GM12878 (cell line): ENCODE measurements at regions not wholly inside any gene's neighbourhood (a gene's known extent, or its start where the extent isn't known, plus 50 kb on each side); places are given as distances from the start of the nearest gene placed in this dataset.

Experiments used
- TF ChIP-seq, protein P1 (sequence below): fragments of 450-650 bp; formaldehyde crosslinking; IDR thresholded peaks from 2 replicates; pipeline ENCODE4 v1.4.0; 2020; ENCODE audit warnings: mild to moderate bottlenecking, moderate library complexity
- TF ChIP-seq, protein P2 (sequence below), 3 experiments: IDR thresholded peaks in 2 of 3; conservative IDR thresholded peaks in 1 of 3; 2 replicates each; pipeline ENCODE4 v1.5.1; 2011; ENCODE audit warnings: low read depth in 3 of 3, low read length in 3 of 3, mild to moderate bottlenecking in 3 of 3, control low read depth in 2 of 3, moderate library complexity in 2 of 3, inconsistent platforms in 1 of 3, mixed read lengths in 1 of 3; ENCODE audit not compliant: control insufficient read depth in 2 of 3, insufficient read depth in 1 of 3; ENCODE audit errors: extremely low read depth in 1 of 3

DNA sequence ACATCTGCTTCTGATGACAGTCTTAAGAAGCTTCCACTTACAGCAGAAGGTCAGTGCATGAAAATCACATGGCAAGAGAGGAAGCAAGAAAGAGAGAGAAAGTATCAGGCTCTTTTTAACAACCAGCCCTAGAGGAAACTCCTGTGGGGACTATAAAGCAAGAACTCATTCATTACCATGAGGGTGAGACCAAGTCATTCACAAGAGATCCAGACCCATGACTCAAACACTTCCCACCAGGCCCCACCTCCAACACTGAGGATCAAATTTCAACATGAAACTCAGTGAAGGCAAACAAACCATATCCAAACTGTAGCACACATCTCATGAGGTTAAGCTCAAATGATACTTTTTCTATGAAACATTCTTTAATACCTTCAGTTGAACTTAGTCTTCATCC is 643.2 kb upstream of the SYNCRIP start:
- TF ChIP-seq, protein P1, sequence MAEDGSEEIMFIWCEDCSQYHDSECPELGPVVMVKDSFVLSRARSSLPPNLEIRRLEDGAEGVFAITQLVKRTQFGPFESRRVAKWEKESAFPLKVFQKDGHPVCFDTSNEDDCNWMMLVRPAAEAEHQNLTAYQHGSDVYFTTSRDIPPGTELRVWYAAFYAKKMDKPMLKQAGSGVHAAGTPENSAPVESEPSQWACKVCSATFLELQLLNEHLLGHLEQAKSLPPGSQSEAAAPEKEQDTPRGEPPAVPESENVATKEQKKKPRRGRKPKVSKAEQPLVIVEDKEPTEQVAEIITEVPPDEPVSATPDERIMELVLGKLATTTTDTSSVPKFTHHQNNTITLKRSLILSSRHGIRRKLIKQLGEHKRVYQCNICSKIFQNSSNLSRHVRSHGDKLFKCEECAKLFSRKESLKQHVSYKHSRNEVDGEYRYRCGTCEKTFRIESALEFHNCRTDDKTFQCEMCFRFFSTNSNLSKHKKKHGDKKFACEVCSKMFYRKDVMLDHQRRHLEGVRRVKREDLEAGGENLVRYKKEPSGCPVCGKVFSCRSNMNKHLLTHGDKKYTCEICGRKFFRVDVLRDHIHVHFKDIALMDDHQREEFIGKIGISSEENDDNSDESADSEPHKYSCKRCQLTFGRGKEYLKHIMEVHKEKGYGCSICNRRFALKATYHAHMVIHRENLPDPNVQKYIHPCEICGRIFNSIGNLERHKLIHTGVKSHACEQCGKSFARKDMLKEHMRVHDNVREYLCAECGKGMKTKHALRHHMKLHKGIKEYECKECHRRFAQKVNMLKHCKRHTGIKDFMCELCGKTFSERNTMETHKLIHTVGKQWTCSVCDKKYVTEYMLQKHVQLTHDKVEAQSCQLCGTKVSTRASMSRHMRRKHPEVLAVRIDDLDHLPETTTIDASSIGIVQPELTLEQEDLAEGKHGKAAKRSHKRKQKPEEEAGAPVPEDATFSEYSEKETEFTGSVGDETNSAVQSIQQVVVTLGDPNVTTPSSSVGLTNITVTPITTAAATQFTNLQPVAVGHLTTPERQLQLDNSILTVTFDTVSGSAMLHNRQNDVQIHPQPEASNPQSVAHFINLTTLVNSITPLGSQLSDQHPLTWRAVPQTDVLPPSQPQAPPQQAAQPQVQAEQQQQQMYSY (CRISPR knock-in tag): no peak
- TF ChIP-seq, protein P2, sequence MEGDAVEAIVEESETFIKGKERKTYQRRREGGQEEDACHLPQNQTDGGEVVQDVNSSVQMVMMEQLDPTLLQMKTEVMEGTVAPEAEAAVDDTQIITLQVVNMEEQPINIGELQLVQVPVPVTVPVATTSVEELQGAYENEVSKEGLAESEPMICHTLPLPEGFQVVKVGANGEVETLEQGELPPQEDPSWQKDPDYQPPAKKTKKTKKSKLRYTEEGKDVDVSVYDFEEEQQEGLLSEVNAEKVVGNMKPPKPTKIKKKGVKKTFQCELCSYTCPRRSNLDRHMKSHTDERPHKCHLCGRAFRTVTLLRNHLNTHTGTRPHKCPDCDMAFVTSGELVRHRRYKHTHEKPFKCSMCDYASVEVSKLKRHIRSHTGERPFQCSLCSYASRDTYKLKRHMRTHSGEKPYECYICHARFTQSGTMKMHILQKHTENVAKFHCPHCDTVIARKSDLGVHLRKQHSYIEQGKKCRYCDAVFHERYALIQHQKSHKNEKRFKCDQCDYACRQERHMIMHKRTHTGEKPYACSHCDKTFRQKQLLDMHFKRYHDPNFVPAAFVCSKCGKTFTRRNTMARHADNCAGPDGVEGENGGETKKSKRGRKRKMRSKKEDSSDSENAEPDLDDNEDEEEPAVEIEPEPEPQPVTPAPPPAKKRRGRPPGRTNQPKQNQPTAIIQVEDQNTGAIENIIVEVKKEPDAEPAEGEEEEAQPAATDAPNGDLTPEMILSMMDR (IDR thresholded peaks at IDR 0.05 in 2 of 3, conservative IDR thresholded peaks at IDR 0.05 in 1 of 3; ENCODE audit: control insufficient read depth in 2 of 3, extremely low read depth in 1 of 3, insufficient read depth in 1 of 3, low read depth in 3 of 3, low read length in 3 of 3): no peak
